GM21390 (cell line): ENCODE measurements at regions not wholly inside any gene's neighbourhood (a gene's known extent, or its start where the extent isn't known, plus 50 kb on each side); places are given as distances from the start of the nearest gene placed in this dataset.
"Not testable (repeated sequence)": the region's sequence is repeated elsewhere in the genome, so short reads cannot be mapped to it uniquely, and the experiment has no call there.

Experiments used
- ATAC-seq: cut with Tn5 transposase; IDR thresholded peaks from one replicate; pipeline ENCODE4 v1.9.1; 2021; ENCODE audit not compliant: unreplicated experiment

- no peak for ATAC-seq
These were observed 267.2 kb downstream of the RHOU start for GRCh38 chr1:229002451-229002960.

GRCh38 chr1:229003233-229004031 lies 267.5 kb upstream of the RAB4A start:
- no peak for ATAC-seq

GRCh38 chr1:229004066-229004833 lies 266.7 kb upstream of the RAB4A start:
- no peak for ATAC-seq

- no peak for ATAC-seq
These were observed 265.8 kb upstream of the RAB4A start for GRCh38 chr1:229005097-229005496.

GRCh38 chr1:229005556-229005955 lies 265.4 kb upstream of the RAB4A start:
- ATAC-seq, result no peak

- no peak for ATAC-seq
These were observed 264.6 kb upstream of the RAB4A start for GRCh38 chr1:229006121-229006870.

GRCh38 chr1:229007167-229007566 lies 263.7 kb upstream of the RAB4A start:
- no peak for ATAC-seq

- ATAC-seq, result no peak
These were observed 263.2 kb upstream of the RAB4A start for GRCh38 chr1:229007701-229008100.

GRCh38 chr1:229008347-229008746 lies 262.6 kb upstream of the RAB4A start:
- ATAC-seq, result not testable (repeated sequence)

GRCh38 chr1:229011022-229011421 lies 259.9 kb upstream of the RAB4A start:
- no peak for ATAC-seq

- ATAC-seq, result no peak
These were observed 258.1 kb upstream of the RAB4A start for GRCh38 chr1:229012823-229013222.

- no peak for ATAC-seq
These were observed 256.9 kb upstream of the RAB4A start for GRCh38 chr1:229013981-229014380.

GRCh38 chr1:229015806-229016205 lies 255.1 kb upstream of the RAB4A start:
- ATAC-seq, result no peak

GRCh38 chr1:229017091-229017490 lies 253.8 kb upstream of the RAB4A start:
- no peak for ATAC-seq

GRCh38 chr1:229018674-229019295 lies 252.1 kb upstream of the RAB4A start:
- no peak for ATAC-seq

- ATAC-seq, result no peak
These were observed 251.1 kb upstream of the RAB4A start for GRCh38 chr1:229019663-229020271.

GRCh38 chr1:229021034-229021433 lies 249.9 kb upstream of the RAB4A start:
- not testable (repeated sequence) for ATAC-seq

GRCh38 chr1:229022595-229023333 lies 248.1 kb upstream of the RAB4A start:
- no peak for ATAC-seq

GRCh38 chr1:229023651-229024300 lies 247.1 kb upstream of the RAB4A start:
- no peak for ATAC-seq
